ENCODE measurements at regions not wholly inside any gene's neighbourhood (a gene's known extent, or its start where the extent isn't known, plus 50 kb on each side); places are given as distances from the start of the nearest gene placed in this dataset.

DNA sequence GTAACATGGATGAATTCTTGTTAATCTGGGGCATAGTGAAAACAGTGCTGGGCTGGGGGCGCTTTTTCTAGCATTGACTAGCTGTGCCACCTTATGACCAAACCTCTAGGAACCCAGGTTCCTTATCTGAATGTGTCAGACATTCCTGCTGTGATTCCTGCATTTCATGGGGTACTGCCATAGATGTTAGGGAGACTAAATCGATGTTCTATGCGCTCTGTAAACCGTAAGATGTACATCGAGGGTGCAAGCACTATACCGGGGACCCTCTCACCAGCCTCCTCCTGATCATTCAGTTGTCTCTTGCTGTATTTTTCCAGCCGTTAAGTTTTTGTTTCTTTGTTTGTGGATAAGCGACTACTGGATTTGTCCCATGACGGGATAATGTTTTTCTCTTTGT is 170.9 kb upstream of the PARP11 start:
- intact Hi-C loops (cut with micrococcal nuclease) = no loop called here
- CTCF ChIA-PET = no interaction called here
- no peak overlapping the region for H2AFZ ChIP-seq (ENCODE audit: low read depth, low read length, poor library complexity, severe bottlenecking)
- BruUV-seq (replicated peaks) = no TSS peak
- H3K36me3 ChIP-seq (ENCODE audit: control insufficient read depth in 1 of 2, insufficient read depth in 2 of 2, low read length in 2 of 2) = no peaks in the 10 kb centered on the region
- no peaks in the 10 kb centered on the region for H3K4me1 ChIP-seq (ENCODE audit: control insufficient read depth in 1 of 2, insufficient read depth in 2 of 2, low read length in 2 of 2)
- RAD21 ChIA-PET (ENCODE audit: low non-redundant PET in 1 of 2, low total read pairs in 2 of 2, uncharacterized antibody in 2 of 2, unreplicated experiment in 2 of 2) = no interaction called here
- no peaks in the 10 kb centered on the region for H3K9me2 ChIP-seq (ENCODE audit: insufficient read depth)
- no peaks in the 10 kb centered on the region for H4K20me1 ChIP-seq (ENCODE audit: insufficient read depth)
- no peak for TF ChIP-seq YY1 (IDR thresholded peaks at IDR 0.05; ENCODE audit: extremely low read depth, insufficient replicate concordance, low read depth, low read length)
- TF ChIP-seq POLR2AphosphoS5 (IDR thresholded peaks at IDR 0.05; ENCODE audit: low read depth, low read length) = no peak
- TF ChIP-seq, protein P1, sequence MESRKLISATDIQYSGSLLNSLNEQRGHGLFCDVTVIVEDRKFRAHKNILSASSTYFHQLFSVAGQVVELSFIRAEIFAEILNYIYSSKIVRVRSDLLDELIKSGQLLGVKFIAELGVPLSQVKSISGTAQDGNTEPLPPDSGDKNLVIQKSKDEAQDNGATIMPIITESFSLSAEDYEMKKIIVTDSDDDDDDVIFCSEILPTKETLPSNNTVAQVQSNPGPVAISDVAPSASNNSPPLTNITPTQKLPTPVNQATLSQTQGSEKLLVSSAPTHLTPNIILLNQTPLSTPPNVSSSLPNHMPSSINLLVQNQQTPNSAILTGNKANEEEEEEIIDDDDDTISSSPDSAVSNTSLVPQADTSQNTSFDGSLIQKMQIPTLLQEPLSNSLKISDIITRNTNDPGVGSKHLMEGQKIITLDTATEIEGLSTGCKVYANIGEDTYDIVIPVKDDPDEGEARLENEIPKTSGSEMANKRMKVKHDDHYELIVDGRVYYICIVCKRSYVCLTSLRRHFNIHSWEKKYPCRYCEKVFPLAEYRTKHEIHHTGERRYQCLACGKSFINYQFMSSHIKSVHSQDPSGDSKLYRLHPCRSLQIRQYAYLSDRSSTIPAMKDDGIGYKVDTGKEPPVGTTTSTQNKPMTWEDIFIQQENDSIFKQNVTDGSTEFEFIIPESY (IDR thresholded peaks at IDR 0.05; ENCODE audit: extremely low read depth, insufficient replicate concordance, low read length) = no peak
- TF ChIP-seq JUND (IDR thresholded peaks at IDR 0.05) = no peak
- TF ChIP-seq, protein P2, sequence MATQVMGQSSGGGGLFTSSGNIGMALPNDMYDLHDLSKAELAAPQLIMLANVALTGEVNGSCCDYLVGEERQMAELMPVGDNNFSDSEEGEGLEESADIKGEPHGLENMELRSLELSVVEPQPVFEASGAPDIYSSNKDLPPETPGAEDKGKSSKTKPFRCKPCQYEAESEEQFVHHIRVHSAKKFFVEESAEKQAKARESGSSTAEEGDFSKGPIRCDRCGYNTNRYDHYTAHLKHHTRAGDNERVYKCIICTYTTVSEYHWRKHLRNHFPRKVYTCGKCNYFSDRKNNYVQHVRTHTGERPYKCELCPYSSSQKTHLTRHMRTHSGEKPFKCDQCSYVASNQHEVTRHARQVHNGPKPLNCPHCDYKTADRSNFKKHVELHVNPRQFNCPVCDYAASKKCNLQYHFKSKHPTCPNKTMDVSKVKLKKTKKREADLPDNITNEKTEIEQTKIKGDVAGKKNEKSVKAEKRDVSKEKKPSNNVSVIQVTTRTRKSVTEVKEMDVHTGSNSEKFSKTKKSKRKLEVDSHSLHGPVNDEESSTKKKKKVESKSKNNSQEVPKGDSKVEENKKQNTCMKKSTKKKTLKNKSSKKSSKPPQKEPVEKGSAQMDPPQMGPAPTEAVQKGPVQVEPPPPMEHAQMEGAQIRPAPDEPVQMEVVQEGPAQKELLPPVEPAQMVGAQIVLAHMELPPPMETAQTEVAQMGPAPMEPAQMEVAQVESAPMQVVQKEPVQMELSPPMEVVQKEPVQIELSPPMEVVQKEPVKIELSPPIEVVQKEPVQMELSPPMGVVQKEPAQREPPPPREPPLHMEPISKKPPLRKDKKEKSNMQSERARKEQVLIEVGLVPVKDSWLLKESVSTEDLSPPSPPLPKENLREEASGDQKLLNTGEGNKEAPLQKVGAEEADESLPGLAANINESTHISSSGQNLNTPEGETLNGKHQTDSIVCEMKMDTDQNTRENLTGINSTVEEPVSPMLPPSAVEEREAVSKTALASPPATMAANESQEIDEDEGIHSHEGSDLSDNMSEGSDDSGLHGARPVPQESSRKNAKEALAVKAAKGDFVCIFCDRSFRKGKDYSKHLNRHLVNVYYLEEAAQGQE (IDR thresholded peaks at IDR 0.05; ENCODE audit: low read depth) = no peak
- TF ChIP-seq TCF7L2 (IDR thresholded peaks at IDR 0.05; ENCODE audit: borderline replicate concordance, extremely low read depth, insufficient read depth, insufficient read length) = no peak
- no peak for TF ChIP-seq EZH2phosphoT487 (IDR thresholded peaks at IDR 0.05; ENCODE audit: borderline replicate concordance)
- no peak for TF ChIP-seq RAD21 (IDR thresholded peaks at IDR 0.05; ENCODE audit: low read depth)
- no peak for TF ChIP-seq FOSL1 (IDR thresholded peaks at IDR 0.05; ENCODE audit: low read depth)
- no peak for TF ChIP-seq ZNF274 (IDR thresholded peaks at IDR 0.05; ENCODE audit: low read depth, low read length)
- TF ChIP-seq SRF (IDR thresholded peaks at IDR 0.05; ENCODE audit: low read depth) = no peak
- TF ChIP-seq, protein P3, sequence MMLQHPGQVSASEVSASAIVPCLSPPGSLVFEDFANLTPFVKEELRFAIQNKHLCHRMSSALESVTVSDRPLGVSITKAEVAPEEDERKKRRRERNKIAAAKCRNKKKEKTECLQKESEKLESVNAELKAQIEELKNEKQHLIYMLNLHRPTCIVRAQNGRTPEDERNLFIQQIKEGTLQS (IDR thresholded peaks at IDR 0.05) = no peak
- TF ChIP-seq ELF1 (IDR thresholded peaks at IDR 0.05; ENCODE audit: borderline replicate concordance, low read depth) = no peak
- TF ChIP-seq EGR1 (IDR thresholded peaks at IDR 0.05; ENCODE audit: low read depth) = no peak
- TF ChIP-seq CBX3 (IDR thresholded peaks at IDR 0.05; ENCODE audit: low read depth) = no peak
- TF ChIP-seq SIN3A (IDR thresholded peaks at IDR 0.05; ENCODE audit: low read depth) = no peak
- POLR2A ChIA-PET = no interaction called here
- no peak overlapping the region for H3K9ac ChIP-seq (ENCODE audit: low read length)
- ATAC-seq = no peak
- no peak overlapping the region for H3K4me2 ChIP-seq (ENCODE audit: low read length)
- DNase-seq (ENCODE audit: low read depth, low spot score) = no peak
- peaks cover 69% of the 10 kb centered on the region for H3K27me3 ChIP-seq (ENCODE audit: insufficient read depth, low read length)
- no peak overlapping the region for H3K27ac ChIP-seq (ENCODE audit: low read depth, low read length)
- H3K9me3 ChIP-seq (ENCODE audit: control insufficient read depth in 1 of 2, insufficient read depth in 1 of 2, low read depth in 1 of 2, low read length in 2 of 2) = no peaks in the 10 kb centered on the region
- no peaks in the 10 kb centered on the region for H3K79me2 ChIP-seq (ENCODE audit: insufficient read depth, low read length)
- no peak overlapping the region for H3K4me3 ChIP-seq (replicated peaks in 1 of 2; ENCODE audit: low read depth in 1 of 2, low read length in 2 of 2)

Data from HCT116 (cell line).